Hypothalamus (tissue), 51 donors: ENCODE measurements at regions not wholly inside any gene's neighbourhood (a gene's known extent, or its start where the extent isn't known, plus 50 kb on each side); places are given as distances from the start of the nearest gene placed in this dataset.

Experiments used
- DNase-seq, 51 donors: peaks; one replicate each; lab custom pipeline; 2025; lab: John Stamatoyannopoulos, UW

- no peak for DNase-seq
These were observed 200.9 kb downstream of the ICE1 start for GRCh38 chr5:5623397-5623796.

DNA sequence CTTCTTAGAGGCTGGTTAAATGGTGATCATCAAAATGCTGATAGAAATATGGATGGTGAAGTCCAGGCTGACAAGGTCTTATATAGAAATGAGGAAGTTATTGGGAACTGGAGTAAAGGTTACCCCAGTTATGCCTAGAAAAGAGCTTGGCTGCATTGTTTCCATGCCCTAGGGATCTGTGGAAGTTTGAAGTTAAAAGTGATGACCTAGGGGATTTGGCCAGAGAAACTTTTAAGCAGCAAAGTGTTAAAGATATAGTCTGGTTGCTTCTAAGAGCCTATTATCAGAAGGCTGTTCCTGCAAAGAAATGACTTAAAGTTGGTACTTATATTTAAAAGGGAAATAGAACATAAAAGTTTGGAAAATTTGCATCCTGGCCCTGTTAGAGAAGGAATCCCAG lies 200.3 kb downstream of the ICE1 start:
- no peak for DNase-seq

- DNase-seq = no peak
These were observed 197.1 kb downstream of the ICE1 start for GRCh38 chr5:5619546-5619945.

DNA sequence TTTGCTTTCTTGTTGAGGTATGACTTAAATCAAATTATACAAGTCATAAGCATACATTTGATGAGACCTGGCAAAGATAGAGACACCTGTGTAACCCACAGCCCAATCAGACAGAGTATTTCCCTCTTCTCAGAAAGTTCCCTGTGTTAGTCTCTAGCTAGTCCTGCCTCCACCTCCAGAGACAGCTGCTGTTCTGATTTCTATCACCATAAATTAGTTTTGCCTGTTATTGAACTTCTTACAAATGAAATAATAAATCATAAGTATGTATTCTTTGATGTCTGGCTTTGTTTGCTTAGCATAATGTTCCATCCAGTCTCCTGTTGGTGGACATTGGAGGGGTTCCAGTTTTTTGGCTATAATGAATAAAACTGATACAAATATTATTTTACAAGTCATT lies 194.5 kb downstream of the ICE1 start:
- DNase-seq = no peak

- no peak for DNase-seq
These were observed 193.9 kb downstream of the ICE1 start for GRCh38 chr5:5616247-5616895.

DNA sequence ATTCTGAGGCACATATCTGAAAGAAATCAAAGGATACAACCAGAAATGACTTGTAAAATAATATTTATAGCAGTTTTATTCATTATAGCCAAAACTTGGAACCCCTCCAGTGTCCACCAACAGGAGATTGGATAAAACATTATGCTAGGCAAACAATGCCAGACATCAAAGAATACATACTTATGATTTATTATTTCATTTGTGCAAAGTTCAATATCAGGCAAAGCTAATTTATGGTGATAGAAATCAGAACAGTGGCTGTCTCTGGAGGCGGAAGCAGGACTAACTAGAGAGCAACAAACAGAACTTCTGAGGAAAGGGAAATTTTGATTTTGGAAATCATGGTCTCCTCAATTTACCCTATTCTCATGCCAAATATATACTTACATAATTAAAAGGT lies 193.1 kb downstream of the ICE1 start:
- DNase-seq = no peak

- DNase-seq = no peak
These were observed 190.9 kb downstream of the ICE1 start for GRCh38 chr5:5613261-5613990.

DNA sequence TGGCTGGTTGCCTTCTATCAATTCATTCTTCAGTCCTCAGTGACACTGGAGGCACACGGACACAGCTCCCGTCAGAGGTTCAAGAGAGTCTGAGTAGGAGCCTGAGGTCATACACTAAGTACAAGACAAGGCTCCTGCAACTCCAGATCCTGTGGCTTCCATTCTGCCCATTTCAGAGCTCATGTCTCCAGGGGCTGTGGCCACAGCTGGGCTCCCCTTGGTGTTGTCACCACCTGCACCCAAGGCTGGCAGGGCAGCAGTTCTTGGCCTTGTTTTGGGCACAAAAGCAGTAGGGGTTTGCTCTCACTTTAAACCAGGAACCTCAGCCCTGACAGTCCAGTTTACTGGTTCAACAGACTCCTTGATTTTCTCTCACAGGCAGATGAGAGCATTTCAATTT lies 189.6 kb downstream of the ICE1 start:
- no peak for DNase-seq

- DNase-seq = no peak
These were observed 187.5 kb downstream of the ICE1 start for GRCh38 chr5:5609935-5610334.

GRCh38 chr5:5605170-5605764 lies 182.8 kb downstream of the ICE1 start:
- DNase-seq = no peak

GRCh38 chr5:5602554-5602953 lies 180.1 kb downstream of the ICE1 start:
- DNase-seq = no peak

- DNase-seq = no peak
These were observed 176.2 kb downstream of the ICE1 start for GRCh38 chr5:5598547-5599113.

GRCh38 chr5:5593391-5593790 lies 170.9 kb downstream of the ICE1 start:
- DNase-seq = no peak

DNA sequence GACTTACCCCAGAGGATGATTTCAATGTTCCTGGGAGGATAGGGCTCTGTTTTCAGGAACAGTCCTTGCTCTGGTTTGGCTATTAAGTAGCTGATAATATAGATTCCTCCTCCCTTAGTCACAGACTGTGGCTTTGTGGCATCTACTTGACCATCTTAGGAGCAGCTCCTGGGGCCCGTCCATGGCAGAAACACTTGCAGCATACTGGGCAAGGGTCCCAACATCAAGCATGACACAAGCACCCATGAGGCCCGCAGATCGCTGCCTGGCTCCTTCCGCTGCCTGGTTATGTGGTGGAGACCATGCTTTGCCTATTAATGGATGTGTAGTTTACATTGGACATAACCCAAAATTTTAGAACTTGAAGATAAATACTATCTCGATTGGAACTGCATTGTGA lies 170.1 kb downstream of the ICE1 start:
- DNase-seq = no peak

- no peak for DNase-seq
These were observed 169.1 kb downstream of the ICE1 start for GRCh38 chr5:5591567-5591966.

- no peak for DNase-seq
These were observed 167.4 kb downstream of the ICE1 start for GRCh38 chr5:5589857-5590256.

- no peak for DNase-seq
These were observed 166.7 kb downstream of the ICE1 start for GRCh38 chr5:5588887-5589826.

DNA sequence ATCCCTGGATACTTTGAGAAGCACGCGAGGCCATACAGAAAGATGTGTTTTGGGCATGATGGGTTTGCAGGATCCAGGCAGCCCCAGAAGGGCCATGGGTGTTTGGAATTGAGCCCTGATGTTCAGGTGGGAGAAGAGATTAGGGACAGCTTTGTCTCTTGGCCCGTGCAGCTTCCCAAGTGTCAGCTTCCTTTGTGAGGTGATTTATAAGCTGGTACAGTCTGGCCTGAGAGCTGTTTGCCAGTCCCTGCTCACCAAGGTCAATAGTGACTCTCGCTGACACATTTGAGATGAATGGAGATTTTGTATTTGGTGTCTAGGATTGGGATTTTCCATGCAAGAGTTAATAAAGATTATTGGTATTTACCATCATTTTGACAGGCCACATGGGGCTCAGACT lies 165.9 kb downstream of the ICE1 start:
- no peak for DNase-seq

GRCh38 chr5:5587474-5587873 lies 165.0 kb downstream of the ICE1 start:
- no peak for DNase-seq

- DNase-seq = no peak
These were observed 164.2 kb downstream of the ICE1 start for GRCh38 chr5:5586721-5587120.
